A673 (cell line): ENCODE measurements at regions not wholly inside any gene's neighbourhood (a gene's known extent, or its start where the extent isn't known, plus 50 kb on each side); places are given as distances from the start of the nearest gene placed in this dataset.

Source experiments
- BruUV-seq: library from RNA; stranded (reverse); fragments of 400-500 nt; replicated peaks from 2 replicates; lab custom pipeline; 2021; lab: Mats Ljungman, UMichigan
- CTCF ChIA-PET: fragments of 300-600 bp; sonication (Branson Sonifier 250); formaldehyde crosslinking; loops from one replicate; lab custom pipeline; 2022; ENCODE audit warnings: antibody characterized with exemption; lab: Charles Lee
- POLR2A ChIA-PET: fragments of 300-600 bp; sonication (Branson Sonifier 250); formaldehyde crosslinking; loops from one replicate; lab custom pipeline; 2022; ENCODE audit warnings: antibody characterized with exemption; ENCODE audit not compliant: low non-redundant PET; lab: Charles Lee
- DNase-seq: peaks from one replicate; pipeline ENCODE4 v3.0.0-alpha.2; 2015; ENCODE audit warnings: low spot score
- H3K27ac ChIP-seq: fragments of 200-600 bp; sonication (generic); 2 replicates; pipeline ENCODE4 v1.5.1; 2016; ENCODE audit warnings: mixed run types, low read depth, mild to moderate bottlenecking, mixed read lengths, antibody characterized with exemption, low read length; ENCODE audit not compliant: poor library complexity, severe bottlenecking
- H3K27me3 ChIP-seq: fragments of 200-600 bp; sonication (generic); replicated peaks from 2 replicates; pipeline ENCODE4 v1.6.1; 2017; ENCODE audit warnings: mixed run types, low read depth, mild to moderate bottlenecking, mixed read lengths, antibody characterized with exemption, low read length; ENCODE audit not compliant: insufficient read depth, poor library complexity
- H3K36me3 ChIP-seq: fragments of 200-600 bp; sonication (generic); 2 replicates; pipeline ENCODE4 v1.6.1; 2016; ENCODE audit warnings: mixed run types, mild to moderate bottlenecking, mixed read lengths, antibody characterized with exemption, low read length; ENCODE audit not compliant: insufficient read depth, poor library complexity, severe bottlenecking
- H3K4me1 ChIP-seq: fragments of 200-600 bp; sonication (generic); 2 replicates; pipeline ENCODE4 v1.6.1; 2017; ENCODE audit warnings: mixed run types, mild to moderate bottlenecking, mixed read lengths, antibody characterized with exemption, low read length; ENCODE audit not compliant: insufficient read depth, poor library complexity, severe bottlenecking
- H3K4me3 ChIP-seq: fragments of 200-600 bp; sonication (generic); 2 replicates; pipeline ENCODE4 v1.5.1; 2016; ENCODE audit warnings: low read depth, mixed run types, mild to moderate bottlenecking, mixed read lengths, low read length; ENCODE audit not compliant: poor library complexity, severe bottlenecking
- H3K9me3 ChIP-seq: fragments of 200-600 bp; sonication (generic); 2 replicates; pipeline ENCODE4 v1.6.1; 2016; ENCODE audit warnings: mixed run types, low read depth, mild to moderate bottlenecking, mixed read lengths, antibody characterized with exemption, low read length; ENCODE audit not compliant: poor library complexity, severe bottlenecking
- EZH2 ChIP-seq: fragments of 200-600 bp; sonication (generic); IDR thresholded peaks from 2 replicates; pipeline ENCODE4 v1.6.1; 2017; ENCODE audit warnings: borderline replicate concordance, low read depth, mild to moderate bottlenecking, mixed read lengths, antibody characterized with exemption, low read length; ENCODE audit not compliant: poor library complexity, severe bottlenecking
- intact Hi-C: fragments of 100-400 bp; cut with micrococcal nuclease; formaldehyde crosslinking; loops from one replicate; pipeline ENCODE4 v1.10.0; 2022; ENCODE audit not compliant: unreplicated experiment
- TF ChIP-seq, protein P1 (sequence below): fragments of 300-800, 200-600 bp; sonication (generic); conservative IDR thresholded peaks from 2 replicates; pipeline ENCODE4 v1.5.1; 2017; ENCODE audit warnings: low read depth, mild to moderate bottlenecking, antibody characterized with exemption, low read length, moderate library complexity, mixed read lengths

DNA sequence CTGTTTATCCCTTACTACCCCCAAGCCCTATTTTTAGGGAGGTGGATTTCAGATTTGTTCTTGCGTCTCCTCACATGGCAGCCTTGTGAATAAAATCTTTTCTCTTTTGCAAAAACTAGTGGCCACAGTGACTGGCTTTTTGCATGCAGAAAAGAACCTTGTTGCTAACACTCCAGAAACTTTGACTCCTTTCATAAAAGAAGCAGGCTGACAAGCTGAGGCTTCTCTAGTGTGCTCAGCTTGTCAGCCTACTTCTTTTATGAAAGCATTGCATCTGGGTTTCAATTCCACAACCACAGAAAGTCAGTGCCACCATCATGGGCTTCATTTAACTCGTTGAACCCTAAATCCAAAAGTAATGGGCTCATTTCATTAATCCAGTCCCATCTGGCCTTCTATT lies 761.0 kb upstream of the COBL start:
- Histone ChIP-seq H3K27ac (no peak overlapping the region), H3K36me3 (no peaks in the 10 kb centered on the region), H3K4me3 (no peak overlapping the region), H3K27me3 (no peaks in the 10 kb centered on the region), H3K4me1 (no peaks in the 10 kb centered on the region), H3K9me3 (peaks cover 47% of the 10 kb centered on the region)
- no TSS peak for BruUV-seq
- POLR2A ChIA-PET, result no interaction called here
- CTCF ChIA-PET, result no interaction called here
- TF ChIP-seq, protein P1, sequence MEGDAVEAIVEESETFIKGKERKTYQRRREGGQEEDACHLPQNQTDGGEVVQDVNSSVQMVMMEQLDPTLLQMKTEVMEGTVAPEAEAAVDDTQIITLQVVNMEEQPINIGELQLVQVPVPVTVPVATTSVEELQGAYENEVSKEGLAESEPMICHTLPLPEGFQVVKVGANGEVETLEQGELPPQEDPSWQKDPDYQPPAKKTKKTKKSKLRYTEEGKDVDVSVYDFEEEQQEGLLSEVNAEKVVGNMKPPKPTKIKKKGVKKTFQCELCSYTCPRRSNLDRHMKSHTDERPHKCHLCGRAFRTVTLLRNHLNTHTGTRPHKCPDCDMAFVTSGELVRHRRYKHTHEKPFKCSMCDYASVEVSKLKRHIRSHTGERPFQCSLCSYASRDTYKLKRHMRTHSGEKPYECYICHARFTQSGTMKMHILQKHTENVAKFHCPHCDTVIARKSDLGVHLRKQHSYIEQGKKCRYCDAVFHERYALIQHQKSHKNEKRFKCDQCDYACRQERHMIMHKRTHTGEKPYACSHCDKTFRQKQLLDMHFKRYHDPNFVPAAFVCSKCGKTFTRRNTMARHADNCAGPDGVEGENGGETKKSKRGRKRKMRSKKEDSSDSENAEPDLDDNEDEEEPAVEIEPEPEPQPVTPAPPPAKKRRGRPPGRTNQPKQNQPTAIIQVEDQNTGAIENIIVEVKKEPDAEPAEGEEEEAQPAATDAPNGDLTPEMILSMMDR, result no peak
- no peak for TF ChIP-seq EZH2
- intact Hi-C loops, result no loop called here
- DNase-seq, result no peak

- CTCF ChIA-PET, result no interaction called here
- POLR2A ChIA-PET, result no interaction called here
- BruUV-seq, result no TSS peak
- no peak for DNase-seq
- Histone ChIP-seq H3K4me3 (no peak overlapping the region), H3K27ac (no peak overlapping the region), H3K27me3 (no peaks in the 10 kb centered on the region), H3K36me3 (no peaks in the 10 kb centered on the region), H3K4me1 (no peaks in the 10 kb centered on the region), H3K9me3 (peaks cover 40% of the 10 kb centered on the region)
- TF ChIP-seq, protein P1, result no peak
- no peak for TF ChIP-seq EZH2
- intact Hi-C loops, result no loop called here
These were observed 758.3 kb upstream of the COBL start for GRCh38 chr7:52074912-52075311.

DNA sequence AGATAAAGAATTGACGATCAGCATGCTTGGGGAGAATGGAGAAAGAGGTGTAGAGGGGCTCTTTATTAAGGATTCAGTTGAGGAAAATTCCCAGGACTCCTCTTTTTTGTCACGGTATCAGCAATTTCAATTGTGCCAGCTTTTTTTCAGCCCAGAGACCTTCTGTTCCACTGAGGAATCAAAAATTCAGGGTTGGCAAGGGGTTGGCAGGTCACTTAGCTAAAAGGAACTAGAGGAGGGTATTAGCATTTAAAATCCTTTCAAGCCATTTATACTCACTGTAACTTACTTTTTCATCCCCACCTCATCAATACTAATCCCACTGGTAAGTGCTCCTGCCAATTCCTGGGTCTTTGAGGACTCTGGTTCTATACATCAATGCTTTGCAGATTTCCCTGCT lies 757.5 kb upstream of the COBL start:
- ChIA-PET CTCF (no interaction called here), POLR2A (no interaction called here)
- no peaks in the 10 kb centered on the region for H3K36me3 ChIP-seq
- TF ChIP-seq, protein P1, result no peak
- TF ChIP-seq EZH2, result no peak
- no peak overlapping the region for H3K27ac ChIP-seq
- intact Hi-C loops, result no loop called here
- DNase-seq, result no peak
- H3K27me3 ChIP-seq, result no peaks in the 10 kb centered on the region
- H3K9me3 ChIP-seq, result peaks cover 42% of the 10 kb centered on the region
- no peak overlapping the region for H3K4me3 ChIP-seq
- no peaks in the 10 kb centered on the region for H3K4me1 ChIP-seq
- BruUV-seq, result no TSS peak

GRCh38 chr7:52071744-52072143 lies 755.1 kb upstream of the COBL start:
- POLR2A ChIA-PET, result no interaction called here
- TF ChIP-seq, protein P1, result no peak
- no peak for TF ChIP-seq EZH2
- CTCF ChIA-PET, result no interaction called here

More at GRCh38 chr7:52071744-52072143, 755.1 kb upstream of the COBL start:
- intact Hi-C loops, result no loop called here
- Histone ChIP-seq H3K4me3 (no peak overlapping the region), H3K27ac (no peak overlapping the region), H3K27me3 (no peaks in the 10 kb centered on the region), H3K36me3 (no peaks in the 10 kb centered on the region), H3K4me1 (no peaks in the 10 kb centered on the region), H3K9me3 (peaks cover 47% of the 10 kb centered on the region)
- DNase-seq, result no peak
- no TSS peak for BruUV-seq
